ENCODE measurements at regions not wholly inside any gene's neighbourhood (a gene's known extent, or its start where the extent isn't known, plus 50 kb on each side); places are given as distances from the start of the nearest gene placed in this dataset.

- TF ChIP-seq EGR1 (conservative IDR thresholded peaks at IDR 0.05) (no peak), CHD4 (IDR thresholded peaks at IDR 0.05; ENCODE audit: insufficient read depth, insufficient replicate concordance, low read depth, low read length, poor library complexity, severe bottlenecking) (no peak)
These were observed 1149.9 kb downstream of the KCNT2 start for GRCh38 chr1:195458365-195458764.

Data from K562 (cell line).